K562 (cell line): ENCODE measurements at regions not wholly inside any gene's neighbourhood (a gene's known extent, or its start where the extent isn't known, plus 50 kb on each side); places are given as distances from the start of the nearest gene placed in this dataset.

Experiments
- ATAC-seq: fragments of 200-7000 bp; cut with Tn5 transposase; 3 replicates; pipeline ENCODE4 v1.9.1; 2020; ENCODE audit warnings: moderate library complexity
- BruUV-seq: library from RNA; stranded (reverse); fragments of 400-500 nt; replicated peaks from 2 replicates; lab custom pipeline; 2021; lab: Mats Ljungman, UMichigan
- CTCF ChIA-PET: fragments of 300-600 bp; formaldehyde crosslinking; extraction: SDS; loops from one replicate; lab custom pipeline; 2021; ENCODE audit warnings: low intra/inter-chr PET ratio; lab: Yijun Ruan, JAX
- POLR2A ChIA-PET: fragments of 300-600, 350-650 bp; sonication (Branson Sonifier 250); formaldehyde crosslinking; extraction: SDS; loops from one replicate; lab custom pipeline; 2021; ENCODE audit warnings: antibody characterized with exemption, inconsistent platforms; lab: Yijun Ruan, JAX
- DNase-seq, 4 experiments: peaks; one replicate each; pipeline versions ENCODE4 v3.0.0 to v3.0.0-alpha.2; 2011 to 2018; ENCODE audit warnings: low spot score in 3 of 4, mixed read lengths in 3 of 4; ENCODE audit errors: extremely low read depth in 1 of 4
- FAIRE-seq: peaks from 2 replicates; lab custom pipeline; 2011; peaks lifted over from hg19 to GRCh38; lab: Jason Lieb, UNC
- H2AFZ ChIP-seq: 2 replicates; pipeline ENCODE4 v1.6.0; 2011; ENCODE audit warnings: low read depth, low read length, control low read depth, inconsistent platforms
- H3K27ac ChIP-seq: fragments of 200-600 bp; 3 replicates; pipeline ENCODE4 v1.8.0; 2011; ENCODE audit warnings: low read depth, mild to moderate bottlenecking, control low read depth, inconsistent platforms, low read length, moderate library complexity, mixed read lengths; ENCODE audit errors: extremely low read depth
- H3K27me3 ChIP-seq, 2 experiments: fragments of 300-600 bp in 1 of 2; 2 replicates in 1 of 2; 3 replicates in 1 of 2; pipeline versions ENCODE4 v1.6.0 to v1.8.0; 2011; ENCODE audit warnings: inconsistent platforms in 2 of 2, low read length in 2 of 2, mild to moderate bottlenecking in 1 of 2, mixed read lengths in 1 of 2, moderate library complexity in 1 of 2; ENCODE audit not compliant: control insufficient read depth in 2 of 2, insufficient read depth in 2 of 2
- H3K36me3 ChIP-seq: fragments of 300-600 bp; 3 replicates; pipeline ENCODE4 v1.8.0; 2011; ENCODE audit warnings: mild to moderate bottlenecking, low read length, inconsistent platforms; ENCODE audit not compliant: control insufficient read depth, insufficient read depth
- H3K4me1 ChIP-seq, 2 experiments: fragments of 200-600 bp in 1 of 2; replicated peaks in 1 of 2; 2 replicates in 1 of 2; 3 replicates in 1 of 2; pipeline versions ENCODE4 v1.5.1 to v1.8.0; 2011; ENCODE audit warnings: inconsistent platforms in 2 of 2, low read length in 2 of 2, mild to moderate bottlenecking in 1 of 2, mixed read lengths in 1 of 2, moderate library complexity in 1 of 2; ENCODE audit not compliant: control insufficient read depth in 2 of 2, insufficient read depth in 2 of 2
- H3K4me2 ChIP-seq: 2 replicates; pipeline ENCODE4 v1.6.1; 2011; ENCODE audit warnings: low read length, control low read depth, inconsistent platforms, mixed read lengths; ENCODE audit not compliant: insufficient read depth
- H3K4me3 ChIP-seq: fragments of 200-600 bp; sonication (generic), shearing (Covaris generic); 2 replicates; pipeline ENCODE4 v1.5.1; 2016; ENCODE audit warnings: control low read depth, inconsistent platforms
- H3K79me2 ChIP-seq: fragments of 200-600 bp; 3 replicates; pipeline ENCODE4 v1.8.0; 2011; ENCODE audit warnings: low read length, inconsistent platforms; ENCODE audit not compliant: control insufficient read depth, insufficient read depth
- H3K9ac ChIP-seq, 2 experiments: 2 replicates each; pipeline versions ENCODE4 v1.6.0 to v1.6.1; 2011; ENCODE audit warnings: low read depth in 2 of 2, low read length in 2 of 2, control low read depth in 1 of 2, inconsistent platforms in 1 of 2, mild to moderate bottlenecking in 1 of 2, mixed read lengths in 1 of 2; ENCODE audit not compliant: insufficient read depth in 1 of 2
- H3K9me1 ChIP-seq: one replicate; pipeline ENCODE4 v1.6.0; 2011; ENCODE audit warnings: inconsistent platforms, mild to moderate bottlenecking, low read length, moderate library complexity; ENCODE audit not compliant: control insufficient read depth, insufficient read depth
- H3K9me3 ChIP-seq: replicated peaks from 2 replicates; pipeline ENCODE4 v1.5.1; 2011; ENCODE audit warnings: low read depth, low read length, inconsistent platforms; ENCODE audit not compliant: control insufficient read depth, insufficient read depth
- H4K20me1 ChIP-seq: replicated peaks from 2 replicates; pipeline ENCODE4 v1.6.1; 2011; ENCODE audit warnings: low read length, inconsistent platforms, mixed read lengths; ENCODE audit not compliant: control insufficient read depth, insufficient read depth
- CBX3 ChIP-seq, 2 experiments: IDR thresholded peaks; 1 replicate in 1 of 2; 2 replicates in 1 of 2; pipeline ENCODE4 v1.6.1; 2012; ENCODE audit warnings: inconsistent platforms in 2 of 2, low read length in 2 of 2, borderline replicate concordance in 1 of 2, control low read depth in 1 of 2
- CBX5 ChIP-seq: IDR thresholded peaks from 2 replicates; pipeline ENCODE4 v1.6.1; 2014; ENCODE audit warnings: low read depth, borderline replicate concordance
- HNRNPLL ChIP-seq: fragments of 200-400 bp; formaldehyde crosslinking; IDR thresholded peaks from 2 replicates; pipeline ENCODE4 v1.6.1; 2017; ENCODE audit warnings: low read length, low read depth, mild to moderate bottlenecking; ENCODE audit not compliant: poor library complexity, severe bottlenecking
- KAT8 ChIP-seq: fragments of 450-650 bp; IDR thresholded peaks from 2 replicates; pipeline ENCODE4 v1.6.1; 2016; ENCODE audit warnings: low read depth, mild to moderate bottlenecking
- KLF10 ChIP-seq: fragments of 250-450 bp; sonication (Bioruptor Pico); IDR thresholded peaks from 2 replicates; pipeline ENCODE4 v1.6.1; 2021; ENCODE audit warnings: matching md5 sums
- MYC ChIP-seq, 2 experiments: fragments of 250-450 bp in 1 of 2; sonication (Bioruptor Pico) in 1 of 2; IDR thresholded peaks; 2 replicates each; pipeline versions ENCODE4 v1.5.1 to v1.6.1; 2012 to 2021; ENCODE audit warnings: low read depth in 2 of 2, borderline replicate concordance in 1 of 2, improper control_type of control experiment in 1 of 2, low read length in 1 of 2, mild to moderate bottlenecking in 1 of 2, moderate library complexity in 1 of 2
- RHOXF2B ChIP-seq: fragments of 250-450 bp; sonication (Bioruptor Pico); conservative IDR thresholded peaks from 2 replicates; pipeline ENCODE4 v1.5.1; 2021
- SMARCE1 ChIP-seq: fragments of 450-650 bp; IDR thresholded peaks from 2 replicates; pipeline ENCODE4 v1.7.1; 2016; ENCODE audit warnings: mild to moderate bottlenecking
- XRCC3 ChIP-seq: fragments of 450-650 bp; IDR thresholded peaks from 2 replicates; pipeline ENCODE4 v1.6.1; 2017; ENCODE audit warnings: mild to moderate bottlenecking, moderate library complexity
- in situ Hi-C: fragments of 300-500 bp; cut with MboI; formaldehyde crosslinking; loops from 4 replicates; pipeline ENCODE4 v1.15.0; 2018; ENCODE audit warnings: inconsistent platforms, mixed read lengths
- intact Hi-C: fragments of 100-400 bp; cut with micrococcal nuclease; formaldehyde crosslinking; loops from 2 replicates; pipeline ENCODE4 v1.14.2; 2022
- TF ChIP-seq, protein P1 (sequence below), 2 experiments: fragments of 450-650 bp in 1 of 2; sonication (generic) in 1 of 2; formaldehyde crosslinking in 1 of 2; IDR thresholded peaks; 2 replicates each; pipeline versions ENCODE4 v1.7.1 to v1.9.0; 2016 to 2022; ENCODE audit warnings: inconsistent platforms in 1 of 2, mild to moderate bottlenecking in 1 of 2, missing genetic modification reagents in 1 of 2
- TF ChIP-seq, protein P2 (sequence below): fragments of 450-650 bp; IDR thresholded peaks from 2 replicates; pipeline ENCODE4 v1.6.1; 2017; ENCODE audit warnings: mild to moderate bottlenecking, moderate library complexity

DNA sequence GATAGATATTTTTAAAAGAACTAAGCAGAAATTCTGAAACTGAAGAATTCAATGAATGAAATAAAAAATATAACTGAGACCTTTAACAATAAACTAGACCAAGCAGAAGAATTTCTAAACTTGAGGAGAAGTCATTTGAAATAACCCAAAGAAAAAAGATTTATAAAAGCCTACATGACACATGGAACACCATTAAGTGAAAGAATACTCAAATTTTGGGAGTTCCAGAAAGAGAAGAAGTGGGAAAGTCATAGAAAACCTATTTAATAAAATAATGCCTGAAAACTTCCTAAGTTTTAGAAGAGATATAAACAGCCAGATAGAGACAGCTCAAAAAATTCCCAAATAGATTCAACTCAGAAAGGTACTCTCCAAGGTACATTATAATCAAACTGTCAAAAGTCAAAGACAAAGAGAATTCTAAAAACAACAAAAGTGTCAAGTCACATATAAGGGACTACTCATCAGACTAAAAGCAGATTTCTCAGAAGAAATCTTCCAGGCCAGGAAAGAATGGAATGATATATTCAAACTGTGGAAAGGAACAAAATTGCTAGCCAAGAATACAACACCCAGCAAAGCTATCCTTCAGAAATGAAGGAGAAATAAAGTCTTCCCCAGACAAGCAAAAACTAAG is 72.9 kb upstream of the GNAZ start:
- peaks cover 11% of the 10 kb centered on the region for H3K9me3 ChIP-seq
- ATAC-seq (no peak), FAIRE-seq (no peak), DNase-seq (no peak)
- BruUV-seq: no TSS peak
- no peak overlapping the region for H3K4me3 ChIP-seq
- no peak overlapping the region for H3K9ac ChIP-seq
- no peaks in the 10 kb centered on the region for H3K9me1 ChIP-seq
- no peak overlapping the region for H3K4me2 ChIP-seq
- no peak overlapping the region for H2AFZ ChIP-seq
- intact Hi-C loops: no loop called here
- no peaks in the 10 kb centered on the region for H3K4me1 ChIP-seq
- H3K36me3 ChIP-seq: no peaks in the 10 kb centered on the region
- ChIA-PET POLR2A (interaction anchor here (1.6 to 2.1 kb wide), 2 partner anchors 10 to 14 kb away, joined by 4 to 7 read pairs; no protein-coding TSS in a partner anchor), CTCF (interaction anchor here (0.7 kb wide), 1 partner anchor 14 kb away, joined by 3 read pairs; no protein-coding TSS in a partner anchor)
- H4K20me1 ChIP-seq: no peaks in the 10 kb centered on the region
- no peak overlapping the region for H3K27ac ChIP-seq
- no peaks in the 10 kb centered on the region for H3K79me2 ChIP-seq
- H3K27me3 ChIP-seq: peaks cover 0 to 5% of the 10 kb centered on the region in 2 experiments; a peak in 1 of 5 replicates
- in situ Hi-C loops: no loop called here
- TF ChIP-seq RHOXF2B (CRISPR knock-in tag) (no peak), CBX5 (peak; percentile 78), HNRNPLL (no peak), MYC (IDR thresholded peaks at IDR 0.05; ENCODE audit: low read depth, low read length) (no peak), MYC (CRISPR knock-in tag; IDR thresholded peaks at IDR 0.05; ENCODE audit: borderline replicate concordance, low read depth) (no peak), SMARCE1 (no peak), KAT8 (no peak), CBX3 (IDR thresholded peaks at IDR 0.05; ENCODE audit: borderline replicate concordance in 1 of 2, low read length in 2 of 2) (peak in 1 of 2 experiments; percentile 79; a peak in 2 of 3 replicates), KLF10 (no peak), XRCC3 (peak; percentile 85; the same call in 1 of the 2 replicates)
- TF ChIP-seq, protein P1, sequence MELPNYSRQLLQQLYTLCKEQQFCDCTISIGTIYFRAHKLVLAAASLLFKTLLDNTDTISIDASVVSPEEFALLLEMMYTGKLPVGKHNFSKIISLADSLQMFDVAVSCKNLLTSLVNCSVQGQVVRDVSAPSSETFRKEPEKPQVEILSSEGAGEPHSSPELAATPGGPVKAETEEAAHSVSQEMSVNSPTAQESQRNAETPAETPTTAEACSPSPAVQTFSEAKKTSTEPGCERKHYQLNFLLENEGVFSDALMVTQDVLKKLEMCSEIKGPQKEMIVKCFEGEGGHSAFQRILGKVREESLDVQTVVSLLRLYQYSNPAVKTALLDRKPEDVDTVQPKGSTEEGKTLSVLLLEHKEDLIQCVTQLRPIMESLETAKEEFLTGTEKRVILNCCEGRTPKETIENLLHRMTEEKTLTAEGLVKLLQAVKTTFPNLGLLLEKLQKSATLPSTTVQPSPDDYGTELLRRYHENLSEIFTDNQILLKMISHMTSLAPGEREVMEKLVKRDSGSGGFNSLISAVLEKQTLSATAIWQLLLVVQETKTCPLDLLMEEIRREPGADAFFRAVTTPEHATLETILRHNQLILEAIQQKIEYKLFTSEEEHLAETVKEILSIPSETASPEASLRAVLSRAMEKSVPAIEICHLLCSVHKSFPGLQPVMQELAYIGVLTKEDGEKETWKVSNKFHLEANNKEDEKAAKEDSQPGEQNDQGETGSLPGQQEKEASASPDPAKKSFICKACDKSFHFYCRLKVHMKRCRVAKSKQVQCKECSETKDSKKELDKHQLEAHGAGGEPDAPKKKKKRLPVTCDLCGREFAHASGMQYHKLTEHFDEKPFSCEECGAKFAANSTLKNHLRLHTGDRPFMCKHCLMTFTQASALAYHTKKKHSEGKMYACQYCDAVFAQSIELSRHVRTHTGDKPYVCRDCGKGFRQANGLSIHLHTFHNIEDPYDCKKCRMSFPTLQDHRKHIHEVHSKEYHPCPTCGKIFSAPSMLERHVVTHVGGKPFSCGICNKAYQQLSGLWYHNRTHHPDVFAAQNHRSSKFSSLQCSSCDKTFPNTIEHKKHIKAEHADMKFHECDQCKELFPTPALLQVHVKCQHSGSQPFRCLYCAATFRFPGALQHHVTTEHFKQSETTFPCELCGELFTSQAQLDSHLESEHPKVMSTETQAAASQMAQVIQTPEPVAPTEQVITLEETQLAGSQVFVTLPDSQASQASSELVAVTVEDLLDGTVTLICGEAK (IDR thresholded peaks at IDR 0.05): no peak
- TF ChIP-seq, protein P1 (CRISPR knock-in tag; IDR thresholded peaks at IDR 0.05): no peak; the same call in 1 of the 2 replicates
- TF ChIP-seq, protein P2, sequence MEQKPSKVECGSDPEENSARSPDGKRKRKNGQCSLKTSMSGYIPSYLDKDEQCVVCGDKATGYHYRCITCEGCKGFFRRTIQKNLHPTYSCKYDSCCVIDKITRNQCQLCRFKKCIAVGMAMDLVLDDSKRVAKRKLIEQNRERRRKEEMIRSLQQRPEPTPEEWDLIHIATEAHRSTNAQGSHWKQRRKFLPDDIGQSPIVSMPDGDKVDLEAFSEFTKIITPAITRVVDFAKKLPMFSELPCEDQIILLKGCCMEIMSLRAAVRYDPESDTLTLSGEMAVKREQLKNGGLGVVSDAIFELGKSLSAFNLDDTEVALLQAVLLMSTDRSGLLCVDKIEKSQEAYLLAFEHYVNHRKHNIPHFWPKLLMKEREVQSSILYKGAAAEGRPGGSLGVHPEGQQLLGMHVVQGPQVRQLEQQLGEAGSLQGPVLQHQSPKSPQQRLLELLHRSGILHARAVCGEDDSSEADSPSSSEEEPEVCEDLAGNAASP: 0 out of 2 replicates have a peak, but pooled peaks have one; percentile 1
